HepG2 (cell line): ENCODE measurements at regions not wholly inside any gene's neighbourhood (a gene's known extent, or its start where the extent isn't known, plus 50 kb on each side); places are given as distances from the start of the nearest gene placed in this dataset.
A peak's percentile ranks its signal among the peaks of the same experiment; 100 is the strongest.

ENCODE experiments used
- GFI1 ChIP-seq: sonication (generic); formaldehyde crosslinking; IDR thresholded peaks from 2 replicates; pipeline ENCODE4 v1.5.0; 2020; ENCODE audit warnings: missing genetic modification reagents, mild to moderate bottlenecking, borderline replicate concordance
- HMGA1 ChIP-seq: sonication (generic); formaldehyde crosslinking; conservative IDR thresholded peaks from 2 replicates; pipeline ENCODE4 v1.4.0; 2020; ENCODE audit warnings: missing genetic modification reagents
- KLF12 ChIP-seq: sonication (generic); formaldehyde crosslinking; IDR thresholded peaks from 2 replicates; pipeline ENCODE4 v1.4.0; 2020; ENCODE audit warnings: missing genetic modification reagents, borderline replicate concordance
- MATR3 ChIP-seq: sonication (generic); formaldehyde crosslinking; IDR thresholded peaks from 2 replicates; pipeline ENCODE4 v1.4.0; 2020; ENCODE audit warnings: missing genetic modification reagents
- NFATC3 ChIP-seq: sonication (generic); formaldehyde crosslinking; IDR thresholded peaks from 2 replicates; pipeline ENCODE4 v1.5.1; 2020; ENCODE audit warnings: mild to moderate bottlenecking, missing genetic modification reagents
- RELA ChIP-seq: sonication (generic); formaldehyde crosslinking; IDR thresholded peaks from 2 replicates; pipeline ENCODE4 v1.4.0; 2020; ENCODE audit warnings: missing genetic modification reagents
- SCMH1 ChIP-seq: sonication (generic); formaldehyde crosslinking; IDR thresholded peaks from 2 replicates; pipeline ENCODE4 v1.9.0; 2021; ENCODE audit warnings: missing genetic modification reagents, mild to moderate bottlenecking, borderline replicate concordance
- ZFAT ChIP-seq: sonication (generic); formaldehyde crosslinking; conservative IDR thresholded peaks from 2 replicates; pipeline ENCODE4 v1.8.1; 2023; ENCODE audit warnings: missing genetic modification reagents, inconsistent platforms
- ZHX2 ChIP-seq, 2 experiments: sonication (generic) in 1 of 2; formaldehyde crosslinking in 1 of 2; IDR thresholded peaks; 2 replicates each; pipeline versions ENCODE4 v1.6.1 to v1.9.0; 2014 to 2022; ENCODE audit warnings: antibody characterized with exemption in 1 of 2, borderline replicate concordance in 1 of 2, inconsistent platforms in 1 of 2, low read depth in 1 of 2, missing genetic modification reagents in 1 of 2
- ZNF160 ChIP-seq: sonication (generic); formaldehyde crosslinking; IDR thresholded peaks from 2 replicates; pipeline ENCODE4 v1.8.0; 2022; ENCODE audit warnings: mild to moderate bottlenecking, inconsistent platforms, missing genetic modification reagents
- ZNF660 ChIP-seq: sonication (generic); formaldehyde crosslinking; IDR thresholded peaks from 2 replicates; pipeline ENCODE4 v1.5.1; 2020; ENCODE audit warnings: mild to moderate bottlenecking, low read depth, missing genetic modification reagents, borderline replicate concordance
- TF ChIP-seq, protein P1 (sequence below), 2 experiments: fragments of 450-650 bp in 1 of 2; sonication (generic) in 1 of 2; formaldehyde crosslinking in 1 of 2; IDR thresholded peaks; 2 replicates each; pipeline versions ENCODE4 v1.6.1 to v1.8.0; 2016 to 2022; ENCODE audit warnings: antibody characterized with exemption in 1 of 2, mild to moderate bottlenecking in 1 of 2, missing genetic modification reagents in 1 of 2

DNA sequence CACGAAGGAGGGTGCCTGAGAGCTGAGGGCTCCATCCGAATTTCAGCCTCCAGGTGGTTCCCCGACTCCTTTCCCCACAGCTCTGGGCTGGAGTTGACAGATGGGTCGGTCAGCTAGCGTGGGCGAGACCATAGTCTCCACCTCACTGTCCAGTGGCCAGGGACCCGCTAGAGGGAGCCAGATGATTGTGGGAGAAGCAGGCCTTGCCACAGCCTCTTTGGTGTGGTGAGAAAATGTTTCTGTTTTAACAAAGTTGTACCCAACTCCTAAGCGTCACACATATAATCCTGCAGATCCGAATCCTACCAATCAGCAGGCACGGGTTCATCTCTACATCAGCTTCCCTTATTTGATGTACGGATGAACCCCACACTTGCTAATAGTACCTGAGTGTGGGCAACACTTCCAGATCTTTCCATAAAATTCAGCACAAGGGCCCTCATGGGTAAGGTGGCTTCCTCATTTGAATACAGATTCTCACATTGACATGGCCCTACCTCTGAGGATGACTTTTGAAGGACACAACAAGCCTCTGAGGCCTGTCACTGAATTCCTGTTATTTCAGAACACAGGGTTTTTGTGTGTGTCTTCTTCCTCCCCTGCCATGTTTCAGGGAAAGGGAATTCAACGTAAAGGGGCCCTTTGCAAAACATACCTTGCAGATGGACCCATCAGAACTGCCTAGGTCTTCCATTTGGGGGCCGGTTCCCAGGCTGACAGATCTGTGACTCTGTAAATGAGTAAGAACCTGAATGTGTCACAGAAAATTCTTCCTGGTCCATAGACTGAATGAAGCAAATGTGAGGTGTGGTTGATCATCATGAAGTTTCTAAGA lies 103.2 kb upstream of the DUSP22 start (continued):
- TF ChIP-seq, protein P1, sequence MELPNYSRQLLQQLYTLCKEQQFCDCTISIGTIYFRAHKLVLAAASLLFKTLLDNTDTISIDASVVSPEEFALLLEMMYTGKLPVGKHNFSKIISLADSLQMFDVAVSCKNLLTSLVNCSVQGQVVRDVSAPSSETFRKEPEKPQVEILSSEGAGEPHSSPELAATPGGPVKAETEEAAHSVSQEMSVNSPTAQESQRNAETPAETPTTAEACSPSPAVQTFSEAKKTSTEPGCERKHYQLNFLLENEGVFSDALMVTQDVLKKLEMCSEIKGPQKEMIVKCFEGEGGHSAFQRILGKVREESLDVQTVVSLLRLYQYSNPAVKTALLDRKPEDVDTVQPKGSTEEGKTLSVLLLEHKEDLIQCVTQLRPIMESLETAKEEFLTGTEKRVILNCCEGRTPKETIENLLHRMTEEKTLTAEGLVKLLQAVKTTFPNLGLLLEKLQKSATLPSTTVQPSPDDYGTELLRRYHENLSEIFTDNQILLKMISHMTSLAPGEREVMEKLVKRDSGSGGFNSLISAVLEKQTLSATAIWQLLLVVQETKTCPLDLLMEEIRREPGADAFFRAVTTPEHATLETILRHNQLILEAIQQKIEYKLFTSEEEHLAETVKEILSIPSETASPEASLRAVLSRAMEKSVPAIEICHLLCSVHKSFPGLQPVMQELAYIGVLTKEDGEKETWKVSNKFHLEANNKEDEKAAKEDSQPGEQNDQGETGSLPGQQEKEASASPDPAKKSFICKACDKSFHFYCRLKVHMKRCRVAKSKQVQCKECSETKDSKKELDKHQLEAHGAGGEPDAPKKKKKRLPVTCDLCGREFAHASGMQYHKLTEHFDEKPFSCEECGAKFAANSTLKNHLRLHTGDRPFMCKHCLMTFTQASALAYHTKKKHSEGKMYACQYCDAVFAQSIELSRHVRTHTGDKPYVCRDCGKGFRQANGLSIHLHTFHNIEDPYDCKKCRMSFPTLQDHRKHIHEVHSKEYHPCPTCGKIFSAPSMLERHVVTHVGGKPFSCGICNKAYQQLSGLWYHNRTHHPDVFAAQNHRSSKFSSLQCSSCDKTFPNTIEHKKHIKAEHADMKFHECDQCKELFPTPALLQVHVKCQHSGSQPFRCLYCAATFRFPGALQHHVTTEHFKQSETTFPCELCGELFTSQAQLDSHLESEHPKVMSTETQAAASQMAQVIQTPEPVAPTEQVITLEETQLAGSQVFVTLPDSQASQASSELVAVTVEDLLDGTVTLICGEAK (IDR thresholded peaks at IDR 0.05) = no peak
- TF ChIP-seq, protein P1 (CRISPR knock-in tag; IDR thresholded peaks at IDR 0.05) = no peak
- no peak for TF ChIP-seq GFI1 (CRISPR knock-in tag)
- 0 out of 2 replicates have a peak, but pooled peaks have one; percentile 25 for TF ChIP-seq KLF12
- TF ChIP-seq RELA (CRISPR knock-in tag) = no peak
- TF ChIP-seq ZNF660 (CRISPR knock-in tag) = no peak
- no peak for TF ChIP-seq ZHX2 (IDR thresholded peaks at IDR 0.05; ENCODE audit: low read depth)
- TF ChIP-seq ZHX2 (CRISPR knock-in tag; IDR thresholded peaks at IDR 0.05; ENCODE audit: borderline replicate concordance) = no peak
- TF ChIP-seq NFATC3 (CRISPR knock-in tag) = no peak
- no peak for TF ChIP-seq ZFAT (CRISPR knock-in tag)
- TF ChIP-seq ZNF160 (CRISPR knock-in tag) = 0 out of 2 replicates have a peak, but pooled peaks have one; percentile 31
- TF ChIP-seq MATR3 (CRISPR knock-in tag) = no peak
- no peak for TF ChIP-seq HMGA1 (CRISPR knock-in tag)
- TF ChIP-seq SCMH1 (CRISPR knock-in tag) = no peak
